ENCODE measurements at regions not wholly inside any gene's neighbourhood (a gene's known extent, or its start where the extent isn't known, plus 50 kb on each side); places are given as distances from the start of the nearest gene placed in this dataset.
"Not testable (repeated sequence)": the region's sequence is repeated elsewhere in the genome, so short reads cannot be mapped to it uniquely, and the experiment has no call there.

DNA sequence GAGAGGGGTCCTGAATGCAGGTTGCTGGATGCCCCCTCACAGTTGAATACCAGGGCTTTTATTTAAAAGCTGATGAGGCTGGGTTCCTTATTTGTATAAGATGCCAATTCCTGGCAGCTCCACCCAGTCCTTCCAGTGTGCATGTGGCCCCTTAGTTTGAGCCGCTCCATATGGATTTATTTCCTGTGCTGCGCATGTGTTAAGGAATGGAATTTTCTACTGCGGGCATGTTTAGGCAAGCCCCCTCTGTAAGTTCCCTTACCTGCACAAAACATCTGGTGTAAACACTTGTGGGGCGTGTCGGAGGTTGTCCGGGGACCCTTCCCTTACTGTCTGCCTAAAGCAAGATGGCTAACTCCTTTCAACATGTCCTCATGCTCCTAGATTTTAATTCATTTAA is 1901.4 kb downstream of the KHDRBS2 start:
- not testable (repeated sequence) for DNase-seq (ENCODE audit: low read depth)

GRCh38 chr6:60382771-60383170 is 1903.3 kb downstream of the KHDRBS2 start:
- DNase-seq (ENCODE audit: low read depth): not testable (repeated sequence)

DNA sequence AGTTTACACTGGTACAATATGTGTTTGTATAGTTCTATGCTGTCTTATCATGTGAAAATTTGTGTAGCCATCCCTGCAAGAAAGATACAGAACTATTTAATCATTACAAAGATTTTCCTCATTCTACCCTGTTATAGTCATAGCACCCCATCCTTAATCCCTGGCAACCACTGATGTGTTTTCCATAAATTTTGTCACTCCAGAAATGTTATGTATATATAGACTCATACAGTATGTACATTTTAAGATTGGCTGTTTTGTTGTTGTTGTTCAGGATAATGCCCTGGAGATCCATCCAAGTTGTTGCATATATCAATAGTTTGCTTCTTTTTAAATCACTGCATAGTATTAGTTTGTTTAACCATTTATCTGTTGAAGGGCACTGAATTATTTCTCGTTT is 1911.9 kb downstream of the KHDRBS2 start:
- not testable (repeated sequence) for DNase-seq (ENCODE audit: low read depth)

DNA sequence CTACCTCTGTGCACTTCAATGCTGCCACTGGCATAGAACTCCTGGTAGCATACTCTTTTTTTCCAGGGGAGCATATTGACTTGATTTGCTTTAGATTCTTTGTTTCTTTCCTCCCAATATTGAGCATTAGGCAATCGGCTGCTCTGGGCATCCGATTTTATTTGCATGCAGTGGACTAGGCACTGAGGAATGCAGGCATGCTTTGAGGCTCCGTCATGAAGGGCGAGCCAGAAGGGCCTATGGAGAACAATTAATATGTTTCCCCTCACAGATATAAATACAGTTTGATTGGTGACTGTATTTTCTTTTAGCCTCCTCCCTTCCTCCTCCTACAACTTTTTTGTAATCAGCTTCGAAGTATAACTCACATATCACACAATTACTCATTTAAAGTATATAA is 1918.2 kb downstream of the KHDRBS2 start:
- peak; percentile 35 for DNase-seq (ENCODE audit: low read depth)

DNA sequence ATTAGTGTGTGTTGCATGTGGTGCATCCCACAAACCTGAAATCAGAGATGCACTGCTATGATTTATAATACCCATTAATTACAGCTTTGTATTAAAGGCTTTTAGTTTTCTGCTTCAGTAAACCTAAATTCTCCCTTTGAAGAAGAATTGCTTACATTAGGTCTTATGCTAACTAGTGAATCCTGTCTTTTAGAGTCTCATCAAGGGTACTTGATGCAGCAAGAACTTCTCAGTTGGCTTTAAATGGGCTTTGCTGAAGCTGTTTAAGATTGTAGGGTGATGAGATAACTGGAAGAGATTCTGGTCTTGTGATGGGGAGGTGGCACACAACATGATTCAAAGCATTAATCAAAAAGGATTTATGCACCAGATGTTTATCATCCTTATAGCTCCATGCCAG is 1920.1 kb downstream of the KHDRBS2 start:
- DNase-seq (ENCODE audit: low read depth): not testable (repeated sequence)

- DNase-seq (ENCODE audit: low read depth): not testable (repeated sequence)
Observed at GRCh38 chr6:60342411-60343008, 1943.5 kb downstream of the KHDRBS2 start.

GRCh38 chr6:60338328-60339071 is 1947.5 kb downstream of the KHDRBS2 start:
- DNase-seq (ENCODE audit: low read depth): peak; percentile 28

DNA sequence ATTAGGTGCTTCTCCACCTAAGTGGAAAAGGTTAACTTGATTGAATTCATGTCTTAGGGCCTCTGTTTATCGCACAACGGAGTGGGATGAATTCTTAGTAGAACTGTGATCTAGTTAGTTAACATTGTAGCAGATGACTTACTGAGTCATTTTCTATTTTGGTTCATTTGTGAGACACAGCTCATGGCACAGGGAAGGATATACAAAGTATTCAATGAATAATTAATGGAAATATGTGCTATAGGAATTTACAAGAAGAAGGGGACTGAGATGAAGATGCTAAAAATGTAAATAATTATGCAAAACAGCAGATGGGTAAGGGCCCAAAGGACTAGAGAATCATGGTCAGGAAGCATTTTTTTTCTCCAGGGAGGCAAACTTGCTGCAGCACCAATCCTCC is 1950.9 kb downstream of the KHDRBS2 start:
- not testable (repeated sequence) for DNase-seq (ENCODE audit: low read depth)

DNA sequence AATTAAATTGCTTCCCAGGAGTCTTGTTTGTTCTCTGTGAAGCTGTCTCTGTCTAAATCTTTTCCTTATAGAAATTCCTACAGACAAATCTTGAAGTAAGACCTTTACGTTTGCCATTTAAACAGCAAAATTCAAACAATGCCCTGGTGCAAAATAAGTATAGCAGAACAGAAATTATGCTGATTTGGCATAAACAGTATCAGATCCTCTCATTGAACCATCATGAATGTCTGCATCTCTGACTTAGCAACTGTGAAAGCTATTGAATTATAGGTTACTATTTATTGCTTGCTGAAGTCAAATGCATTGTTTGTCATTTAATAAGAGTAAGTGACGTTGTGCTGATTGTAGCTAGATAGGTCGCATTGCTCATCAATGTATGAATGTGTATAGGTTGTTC is 1952.3 kb downstream of the KHDRBS2 start:
- not testable (repeated sequence) for DNase-seq (ENCODE audit: low read depth)

DNA sequence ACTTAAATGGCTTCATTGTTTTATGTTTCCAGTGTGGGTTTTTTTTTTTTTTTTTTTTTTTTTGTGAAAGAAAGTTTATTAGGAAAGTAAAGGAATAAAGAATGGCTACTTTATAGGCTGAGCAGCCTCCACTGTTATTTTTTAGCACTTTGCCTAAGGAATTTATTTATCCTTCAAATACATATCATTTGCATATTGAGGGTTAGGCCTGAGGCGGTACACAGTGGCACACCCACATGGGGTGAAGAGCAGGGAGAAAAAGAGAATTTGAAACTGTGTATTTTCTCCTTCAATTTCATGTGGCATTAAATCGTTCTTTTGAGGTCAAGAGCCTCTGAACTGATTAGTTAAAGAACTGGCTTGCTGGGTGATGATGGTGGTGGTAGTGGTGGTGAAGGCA is 1977.1 kb downstream of the KHDRBS2 start:
- not testable (repeated sequence) for DNase-seq (ENCODE audit: low read depth)
